BJ (cell line): ENCODE measurements at regions not wholly inside any gene's neighbourhood (a gene's known extent, or its start where the extent isn't known, plus 50 kb on each side); places are given as distances from the start of the nearest gene placed in this dataset.

Source experiments
- CTCF ChIA-PET: fragments of 350-600 bp; formaldehyde crosslinking; extraction: SDS; loops from one replicate; lab custom pipeline; 2021; ENCODE audit warnings: antibody characterized with exemption, inconsistent platforms; lab: Yijun Ruan, JAX
- POLR2A ChIA-PET: fragments of 300-600 bp; sonication (Branson Sonifier 250); formaldehyde crosslinking; extraction: SDS; loops from one replicate; lab custom pipeline; 2021; ENCODE audit warnings: antibody characterized with exemption; lab: Charles Lee
- DNase-seq: peaks from one replicate; pipeline ENCODE4 v3.0.0-alpha.2; 2011; ENCODE audit warnings: low read depth
- H3K27me3 ChIP-seq: 2 replicates; pipeline ENCODE4 v1.6.0; 2011; ENCODE audit warnings: low read length; ENCODE audit not compliant: control insufficient read depth, insufficient read depth
- H3K36me3 ChIP-seq: 2 replicates; pipeline ENCODE4 v1.5.1; 2011; ENCODE audit warnings: low read length; ENCODE audit not compliant: control insufficient read depth, insufficient read depth
- H3K4me3 ChIP-seq: 2 replicates; pipeline ENCODE4 v1.5.1; 2011; ENCODE audit warnings: low read depth, mild to moderate bottlenecking, control low read depth, low read length
- CTCF ChIP-seq: IDR thresholded peaks from 2 replicates; pipeline ENCODE4 v1.5.1; 2011; ENCODE audit warnings: low read depth, mild to moderate bottlenecking, control low read depth, inconsistent platforms, low read length, moderate library complexity; ENCODE audit not compliant: insufficient read depth

- no peak for DNase-seq
- Histone ChIP-seq H3K4me3 (no peak overlapping the region), H3K36me3 (no peaks in the 10 kb centered on the region; the same call in 1 of the 2 replicates), H3K27me3 (no peaks in the 10 kb centered on the region)
- ChIA-PET CTCF (interaction anchor here (0.9 to 1.0 kb wide), 2 partner anchors 14 to 166 kb away, joined by 3 read pairs; no protein-coding TSS in a partner anchor), POLR2A (interaction anchor here (0.7 to 1.2 kb wide), 2 partner anchors 74 to 200 kb away, joined by 5 read pairs; no protein-coding TSS in a partner anchor)
- no peak for TF ChIP-seq CTCF
These were observed 161.6 kb upstream of the IER5L start for GRCh38 chr9:129339539-129340157.

- no peak for DNase-seq
- POLR2A ChIA-PET: interaction anchor here (0.6 to 1.2 kb wide), 4 partner anchors 75 to 337 kb away, joined by 4 to 6 read pairs (median 5); no protein-coding TSS in a partner anchor
- Histone ChIP-seq H3K36me3 (no peaks in the 10 kb centered on the region; the same call in 1 of the 2 replicates), H3K27me3 (no peaks in the 10 kb centered on the region), H3K4me3 (no peak overlapping the region)
- no peak for TF ChIP-seq CTCF
- CTCF ChIA-PET: interaction anchor here (0.7 to 1.2 kb wide), 4 partner anchors 12 to 273 kb away, joined by 3 read pairs; no protein-coding TSS in a partner anchor
These were observed 160.8 kb upstream of the IER5L start for GRCh38 chr9:129338724-129339430.

GRCh38 chr9:129337336-129338140, 159.5 kb upstream of the IER5L start:
- no peaks in the 10 kb centered on the region for H3K27me3 ChIP-seq
- ChIA-PET CTCF (interaction anchor here (0.7 to 1.2 kb wide), 2 partner anchors 13 to 274 kb away, joined by 3 read pairs; no protein-coding TSS in a partner anchor), POLR2A (no interaction called here)
- DNase-seq: no peak
- TF ChIP-seq CTCF: no peak
- H3K36me3 ChIP-seq: no peaks in the 10 kb centered on the region; the same call in 1 of the 2 replicates
- H3K4me3 ChIP-seq: peak overlapping the region; percentile 17; the same call in 1 of the 2 replicates

- ChIA-PET POLR2A (no interaction called here), CTCF (interaction anchor here (1.7 kb wide), 1 partner anchor 194 kb away, joined by 3 read pairs; no protein-coding TSS in a partner anchor)
- peak overlapping the region; percentile 17; the same call in 1 of the 2 replicates for H3K4me3 ChIP-seq
- DNase-seq: peak; percentile 31
- no peak for TF ChIP-seq CTCF
- no peaks in the 10 kb centered on the region; the same call in 1 of the 2 replicates for H3K36me3 ChIP-seq
- no peaks in the 10 kb centered on the region for H3K27me3 ChIP-seq
These were observed 158.7 kb upstream of the IER5L start for GRCh38 chr9:129336601-129337331.
